HG02870 (cell line): ENCODE measurements at regions not wholly inside any gene's neighbourhood (a gene's known extent, or its start where the extent isn't known, plus 50 kb on each side); places are given as distances from the start of the nearest gene placed in this dataset.

Source experiments
- ATAC-seq: cut with Tn5 transposase; IDR thresholded peaks from one replicate; pipeline ENCODE4 v1.9.1; 2021; ENCODE audit warnings: mild to moderate bottlenecking, moderate library complexity; ENCODE audit not compliant: unreplicated experiment

DNA sequence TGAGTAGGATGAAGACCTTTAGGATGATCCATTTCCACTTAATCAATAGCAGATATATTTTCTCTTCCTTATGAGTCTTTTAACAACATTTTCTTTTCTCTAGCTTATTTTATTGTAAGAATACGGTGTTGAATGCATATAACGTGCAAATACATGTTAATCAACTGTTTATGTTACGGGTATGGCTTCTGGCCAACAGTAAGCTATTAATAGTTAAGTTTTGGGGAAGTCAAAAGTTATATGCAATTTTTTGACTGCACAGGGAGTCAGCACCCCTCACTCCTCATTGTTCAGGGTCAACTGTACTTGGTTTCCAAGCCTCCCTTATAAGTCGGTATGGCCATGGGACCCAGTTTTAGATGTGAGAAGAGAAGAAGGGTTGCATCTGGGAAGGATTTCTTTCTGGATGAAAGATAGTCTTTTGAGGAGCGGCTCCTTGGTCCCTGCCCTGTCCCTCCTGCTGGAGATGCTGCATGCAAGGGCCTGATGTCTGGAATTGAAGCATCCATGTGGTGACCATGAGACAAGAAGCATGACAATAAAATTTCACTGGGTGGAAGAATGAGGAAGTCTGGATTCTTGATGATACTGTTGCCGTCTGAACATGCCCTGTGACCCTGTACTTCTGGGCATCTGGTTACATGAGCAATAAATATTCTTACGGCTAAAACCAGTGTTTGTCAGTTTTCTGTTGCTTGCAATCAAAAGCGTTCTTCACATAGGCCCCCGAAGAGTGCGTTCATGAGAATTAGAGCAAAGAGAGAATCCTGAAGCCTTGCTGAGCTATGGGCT lies 194.7 kb upstream of the PMEPA1 start:
- no peak for ATAC-seq

DNA sequence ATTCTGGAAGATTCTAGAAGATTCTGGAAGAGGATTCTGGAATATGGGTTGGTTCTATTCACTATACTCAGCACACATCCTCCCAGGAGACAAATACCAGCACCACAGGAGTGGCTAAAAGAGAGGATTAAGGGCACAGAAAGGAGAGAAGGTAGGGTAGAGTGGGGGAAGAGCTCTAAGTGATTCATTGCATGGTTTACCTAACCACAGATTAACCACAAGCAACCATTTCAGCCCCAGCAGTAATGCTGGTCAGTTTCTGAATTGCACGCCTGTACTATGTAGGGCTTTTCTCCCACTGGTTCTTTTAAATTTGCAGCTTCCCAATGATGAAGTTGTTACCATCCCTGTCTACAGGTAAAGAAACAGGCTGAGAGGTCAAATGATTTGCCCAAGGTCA lies 192.7 kb upstream of the PMEPA1 start:
- peak; percentile 85 for ATAC-seq

DNA sequence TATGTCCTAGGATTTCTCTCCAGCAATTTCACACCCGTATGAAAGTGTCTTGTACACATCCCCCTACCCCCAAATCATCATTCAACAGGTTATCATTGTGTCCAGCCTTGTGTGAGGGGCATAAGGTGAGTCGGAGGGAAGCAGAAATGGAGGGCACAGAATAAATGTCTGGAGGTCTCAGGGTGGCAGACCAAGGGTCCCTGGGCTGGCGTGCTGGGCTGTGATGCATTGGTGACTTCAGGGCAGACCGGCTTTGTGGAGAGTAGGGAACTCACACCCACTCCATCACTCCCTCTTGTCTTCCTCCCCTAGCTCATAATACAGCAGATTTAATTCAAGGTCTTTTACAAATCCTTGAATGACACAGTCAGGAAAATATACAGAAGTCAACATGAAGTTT lies 191.7 kb upstream of the PMEPA1 start:
- no peak for ATAC-seq

DNA sequence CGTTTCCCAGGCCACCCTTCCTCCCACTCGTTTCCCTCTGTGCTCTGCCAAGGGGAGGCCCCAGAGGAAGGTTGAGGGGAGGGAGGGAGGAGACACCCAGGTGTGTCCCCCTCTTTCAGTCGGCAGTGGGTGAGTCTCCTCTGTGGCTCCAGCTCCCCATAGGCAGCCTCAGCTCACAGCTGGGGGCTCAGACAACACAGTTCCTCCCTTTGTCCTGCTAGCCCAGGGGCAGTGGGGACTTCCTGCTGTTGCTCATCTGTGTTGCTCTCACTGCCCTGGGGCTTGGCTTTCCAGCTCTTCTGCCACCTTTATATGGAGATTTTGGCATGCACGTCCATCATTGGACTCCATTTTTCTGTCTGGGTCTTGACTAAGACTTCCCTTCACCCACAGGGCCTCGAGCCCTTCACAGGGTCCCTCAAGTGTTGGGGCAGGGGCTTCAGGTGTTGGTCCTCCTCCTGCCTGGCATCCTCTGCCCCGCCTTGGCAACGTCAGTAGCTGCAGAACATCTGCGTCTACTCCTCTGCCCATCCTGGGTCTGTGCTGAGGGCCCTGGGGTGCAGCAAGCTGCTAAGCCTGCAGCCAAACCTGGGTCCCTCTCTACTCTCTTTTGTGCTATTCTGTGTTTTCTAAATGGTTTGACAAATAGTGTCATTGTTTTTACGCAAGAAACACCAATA lies 190.6 kb upstream of the PMEPA1 start:
- no peak for ATAC-seq

DNA sequence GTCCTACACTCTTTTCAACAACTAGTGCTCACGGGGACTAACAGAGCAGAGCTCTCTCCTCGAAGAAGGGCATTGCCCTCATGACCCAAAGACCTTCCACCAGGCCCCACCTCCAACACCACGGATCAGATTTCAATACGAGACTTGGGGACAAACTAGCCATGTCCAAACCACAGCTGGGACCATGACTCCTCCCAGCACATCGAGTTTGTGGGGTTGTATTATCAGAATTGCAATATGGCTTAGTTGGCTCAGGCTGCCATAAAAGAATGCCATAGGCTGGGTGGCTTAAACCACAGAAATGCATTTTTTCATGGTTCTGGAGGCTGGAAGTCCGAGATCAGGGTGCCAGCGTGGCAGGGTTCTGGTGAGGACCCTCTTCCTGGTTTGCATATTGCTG lies 189.7 kb upstream of the PMEPA1 start:
- ATAC-seq: no peak

DNA sequence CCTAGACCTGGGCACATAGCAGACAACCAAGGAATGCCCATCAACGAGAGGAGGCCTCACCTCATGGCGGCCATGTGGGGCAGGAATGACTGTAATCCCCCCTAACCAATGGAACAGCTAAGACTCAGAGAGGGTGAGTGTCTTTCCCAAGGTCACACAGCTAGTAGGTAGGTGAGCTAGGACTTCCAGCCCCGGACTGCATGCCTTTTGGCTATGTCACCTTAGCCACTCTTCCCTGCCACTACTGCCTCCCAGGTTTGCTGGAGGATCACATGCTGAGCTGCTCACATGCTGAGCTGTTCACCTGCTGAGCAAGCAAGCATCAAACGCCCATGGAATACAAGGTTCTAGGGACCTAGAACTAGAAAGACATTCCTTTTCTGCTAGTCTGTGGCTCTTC lies 188.5 kb upstream of the PMEPA1 start:
- no peak for ATAC-seq

DNA sequence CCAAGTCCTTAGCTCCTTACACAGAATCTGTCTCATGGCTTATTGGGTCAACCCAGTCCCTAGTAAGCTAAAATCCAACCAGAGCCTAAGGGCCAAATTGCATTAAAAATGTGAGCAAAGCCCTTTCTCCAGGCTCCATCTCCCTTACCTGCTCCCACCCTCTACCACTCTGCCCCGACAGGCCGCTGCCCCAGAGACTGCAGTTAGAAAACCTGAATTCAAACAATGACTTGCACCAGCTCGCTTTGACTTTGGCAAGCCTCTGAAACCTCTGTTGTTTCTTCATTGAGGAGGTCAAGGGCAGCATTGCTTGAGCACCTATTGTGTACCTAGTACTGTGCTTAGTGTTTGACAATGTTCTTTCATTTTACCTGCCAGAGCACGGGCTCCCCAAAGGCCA lies 188.1 kb upstream of the PMEPA1 start:
- no peak for ATAC-seq

DNA sequence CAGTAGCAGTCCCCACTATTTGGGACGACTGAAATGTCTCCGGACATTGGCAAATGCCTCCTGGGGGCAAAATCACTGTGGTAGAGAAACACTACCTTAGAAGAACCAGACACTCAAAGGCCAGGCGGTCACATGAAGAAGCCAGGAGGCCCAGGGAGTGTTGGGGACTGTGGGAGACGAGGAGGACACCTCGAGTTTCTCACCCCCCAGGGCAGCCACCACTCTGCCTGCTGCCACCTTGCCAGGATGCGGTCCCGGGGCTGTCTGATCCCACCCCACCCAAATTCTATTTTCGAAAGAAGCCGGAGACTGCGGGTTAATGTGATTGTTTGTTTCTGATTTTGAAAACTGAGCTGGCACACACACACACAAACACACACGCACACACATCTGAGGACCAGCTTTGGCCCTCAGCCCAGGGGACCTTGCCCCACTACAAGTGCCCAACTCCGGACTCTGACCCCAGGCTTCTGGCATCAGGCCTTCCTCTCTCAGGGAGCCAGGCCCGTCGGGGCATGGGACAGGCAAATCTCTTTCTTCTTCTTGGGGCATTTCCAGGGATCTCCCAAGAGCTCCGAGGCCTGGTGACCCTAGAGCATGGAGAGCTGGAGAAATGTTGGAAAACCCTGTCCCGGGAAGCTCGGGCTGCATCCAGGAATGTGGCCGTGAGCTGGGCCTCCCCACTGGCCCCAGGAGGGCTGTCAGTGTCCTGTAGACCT lies 187.5 kb upstream of the PMEPA1 start:
- ATAC-seq: no peak

DNA sequence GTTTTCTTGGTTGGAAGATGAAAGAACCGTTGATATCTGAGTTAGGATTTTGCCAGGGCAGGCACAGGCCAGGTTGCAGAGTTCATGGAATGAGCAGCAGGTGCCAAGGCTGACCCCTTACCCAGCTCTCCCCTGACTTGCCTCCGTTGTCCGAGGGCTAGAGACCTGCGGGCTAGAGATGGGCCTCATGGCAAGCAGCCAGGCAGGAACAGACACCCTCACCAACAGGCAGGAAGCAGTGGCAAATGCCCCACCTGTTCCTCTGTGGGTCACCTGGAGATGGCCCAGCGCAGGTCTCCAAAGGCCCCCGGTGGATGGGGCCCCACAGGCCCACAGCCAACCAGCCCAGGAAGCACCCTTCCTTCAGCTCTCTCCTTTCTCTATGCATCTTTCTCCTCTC lies 186.7 kb upstream of the PMEPA1 start:
- no peak for ATAC-seq

DNA sequence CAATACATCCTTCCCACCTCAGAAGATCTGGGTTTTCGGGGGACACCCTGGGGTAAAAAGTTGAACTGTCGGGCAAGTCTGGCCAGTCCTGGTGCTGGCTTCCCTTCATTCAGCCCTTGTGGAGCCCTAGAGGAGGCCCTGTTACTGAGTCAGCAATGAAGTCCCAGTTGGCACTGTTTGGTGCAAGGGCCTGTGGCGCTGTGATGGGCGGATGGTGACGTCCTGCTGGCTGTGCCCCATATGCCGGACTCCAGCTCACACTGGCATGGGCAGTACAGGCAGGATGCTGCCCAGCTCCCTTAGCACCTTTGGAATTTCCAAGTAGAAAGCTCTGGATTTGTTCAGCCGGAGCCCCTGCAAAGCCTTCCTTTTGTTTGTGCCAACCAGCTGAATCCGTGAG lies 186.2 kb upstream of the PMEPA1 start:
- no peak for ATAC-seq

DNA sequence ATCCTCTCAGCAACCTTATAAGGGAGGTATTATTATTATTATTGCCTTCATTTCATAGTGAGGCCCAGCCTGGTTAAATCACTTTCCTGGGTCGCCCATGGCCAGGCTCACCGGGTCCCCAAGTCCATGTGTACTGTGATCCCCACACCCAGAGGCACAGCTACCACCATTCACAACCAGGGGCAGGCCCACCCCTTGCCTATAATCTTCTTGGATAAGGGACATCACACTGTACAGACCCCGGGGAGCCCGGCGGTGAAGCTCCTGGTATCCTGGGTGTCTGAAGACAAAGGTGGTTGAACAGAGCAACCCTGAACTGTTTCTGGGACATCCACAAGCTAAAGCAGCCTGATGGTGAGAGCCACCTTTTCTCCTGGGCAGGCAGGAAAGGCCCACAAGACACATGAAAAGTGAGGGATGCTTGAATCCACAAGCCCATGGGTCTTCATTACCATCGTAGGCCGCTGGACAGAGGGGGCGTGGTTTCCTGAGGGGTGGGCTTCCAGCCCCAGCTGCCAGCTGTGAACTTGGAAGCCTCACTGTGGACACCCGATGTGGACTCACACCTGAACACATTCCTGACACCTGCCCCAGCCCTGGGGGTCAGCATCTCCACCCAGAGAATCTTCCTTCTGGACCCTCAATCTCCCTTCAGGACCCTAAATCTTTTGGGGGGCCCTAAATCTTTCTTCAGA lies 185.5 kb upstream of the PMEPA1 start:
- ATAC-seq: no peak

DNA sequence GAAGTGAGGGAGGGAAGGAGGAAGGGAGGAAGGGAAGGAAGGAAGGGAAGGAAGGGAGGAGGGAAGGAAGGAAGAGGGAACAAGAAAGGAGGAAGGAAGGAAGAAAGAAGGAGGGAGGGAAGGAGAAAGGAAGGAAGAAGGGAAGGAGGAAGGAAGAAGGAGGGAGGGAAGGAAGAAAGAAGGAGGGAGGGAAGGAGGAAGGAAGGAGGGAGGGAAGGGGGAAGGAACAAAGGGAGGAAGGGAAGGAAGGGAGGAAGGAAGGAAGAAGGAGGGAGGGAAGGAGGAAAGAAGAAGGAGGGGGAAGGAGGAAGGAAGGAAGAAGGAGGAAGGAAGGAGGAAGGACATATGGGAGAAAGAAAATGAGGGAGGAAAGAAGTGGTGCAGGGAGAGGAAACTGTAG lies 184.7 kb upstream of the PMEPA1 start:
- ATAC-seq: no peak

DNA sequence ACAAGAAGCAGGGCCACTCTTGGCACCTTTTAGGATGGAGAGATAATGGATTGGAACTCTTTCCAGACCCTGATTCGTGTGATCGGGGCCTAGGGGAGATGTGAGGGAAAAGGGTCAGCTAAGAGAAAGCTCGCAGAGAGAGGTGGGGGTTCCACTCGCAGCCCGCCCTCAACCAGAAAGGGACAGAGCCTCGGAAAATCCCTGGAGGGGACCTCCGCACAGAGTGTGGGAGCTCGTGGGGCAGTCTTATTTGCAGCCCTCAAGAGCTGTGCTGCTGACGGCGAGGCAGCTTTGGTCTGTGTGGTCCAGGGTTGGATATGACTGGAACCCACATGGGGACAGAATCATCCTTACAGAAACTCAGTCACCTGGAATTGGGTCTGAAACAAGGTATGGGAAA lies 184.3 kb upstream of the PMEPA1 start:
- ATAC-seq: no peak

DNA sequence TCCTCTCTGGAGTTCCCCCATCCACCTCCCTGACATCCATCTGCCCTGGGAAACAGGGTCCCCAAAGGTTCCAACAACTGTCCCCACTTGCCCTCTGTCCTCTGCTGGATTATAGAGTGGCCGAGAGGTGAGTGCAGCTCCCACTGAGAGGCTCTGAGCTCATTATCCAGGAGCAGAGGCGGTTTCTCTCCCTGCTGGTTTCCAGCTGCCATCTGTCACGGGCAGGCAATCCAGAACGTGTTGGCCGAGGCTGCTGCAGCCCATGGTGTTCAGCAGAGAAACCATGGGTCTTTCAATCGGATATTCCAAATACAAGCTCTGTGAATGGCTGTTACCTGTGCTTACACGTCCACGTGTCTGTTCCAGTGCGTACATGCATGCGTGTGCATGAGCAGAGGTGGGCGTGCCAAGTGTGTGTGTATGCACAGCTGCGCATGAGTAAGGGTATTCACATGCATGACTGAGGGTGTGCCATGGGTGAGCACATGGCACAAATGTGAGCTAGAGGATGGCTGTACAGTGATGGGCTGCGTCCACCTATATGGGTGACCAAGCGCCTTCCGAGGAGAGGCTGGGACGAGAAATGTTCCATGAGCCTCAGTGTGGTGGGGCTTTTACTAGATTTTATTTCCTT lies 183.7 kb upstream of the PMEPA1 start:
- no peak for ATAC-seq

DNA sequence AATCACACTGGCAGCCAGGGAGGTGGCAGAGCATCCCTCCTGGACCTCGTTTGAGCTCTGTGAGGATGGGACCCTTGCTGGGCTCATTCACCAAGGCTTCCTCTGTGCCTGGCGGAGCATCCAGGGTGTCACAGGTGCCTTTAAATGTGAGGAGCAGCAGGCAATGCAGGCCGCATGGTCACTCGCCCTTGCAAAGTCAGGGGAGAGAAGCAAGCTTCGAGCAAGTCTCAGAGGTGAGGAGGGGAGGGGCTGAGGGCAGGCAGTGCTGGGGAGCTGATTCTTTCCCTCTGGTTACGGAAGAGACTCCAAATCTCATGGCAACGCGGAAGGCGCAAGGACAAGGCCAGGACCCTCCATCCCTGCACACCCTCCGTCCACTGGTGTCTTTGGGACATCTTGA lies 182.7 kb upstream of the PMEPA1 start:
- ATAC-seq: no peak

DNA sequence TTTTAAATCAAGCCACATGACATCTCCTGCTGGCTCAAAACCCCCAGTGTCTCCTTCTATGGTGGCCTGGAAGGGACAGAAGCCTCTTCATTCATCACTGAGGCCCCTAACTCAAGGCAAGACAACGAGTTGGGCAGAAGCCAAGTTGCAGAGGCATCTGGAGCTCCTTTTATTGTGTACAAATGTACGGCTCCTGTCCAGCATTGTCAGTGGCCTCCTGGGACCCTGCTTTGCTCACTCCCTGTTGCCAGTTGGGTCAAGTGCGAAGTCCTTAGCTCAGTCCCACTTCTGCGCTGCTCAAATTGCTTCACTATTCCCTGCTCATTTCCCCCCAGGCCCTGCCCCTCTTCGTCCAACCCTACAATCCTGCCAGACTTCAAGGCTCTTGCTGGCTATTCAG lies 181.2 kb upstream of the PMEPA1 start:
- ATAC-seq: no peak

DNA sequence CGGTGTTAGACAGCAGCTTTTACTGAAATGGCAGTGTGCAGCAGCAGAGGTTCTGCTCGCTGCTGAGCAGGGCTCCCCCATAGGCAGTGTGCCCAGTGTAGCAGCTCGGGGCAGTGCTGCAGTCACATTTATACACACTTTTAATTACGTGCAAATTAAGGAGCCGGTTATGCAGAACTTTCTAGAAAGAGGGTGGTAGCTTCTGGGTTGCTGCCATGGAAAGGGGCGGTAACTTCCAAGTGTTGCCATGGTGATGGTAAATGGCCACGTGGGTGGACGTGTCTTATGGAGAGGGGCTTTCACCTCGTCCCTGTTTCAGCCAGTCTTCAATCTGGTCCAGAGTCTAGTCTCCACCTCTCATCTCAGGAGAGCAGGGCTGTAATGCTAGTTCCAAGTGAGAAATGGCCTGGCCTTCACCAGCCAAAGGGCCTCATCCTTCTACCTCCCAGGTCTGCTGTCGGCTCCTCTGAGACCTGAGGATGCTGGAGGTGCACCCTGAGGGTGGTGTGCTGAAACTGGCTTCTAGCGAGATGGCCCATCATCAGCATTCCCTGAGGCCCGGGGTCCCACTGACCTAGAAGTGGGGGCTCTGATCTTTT lies 180.5 kb upstream of the PMEPA1 start:
- no peak for ATAC-seq

DNA sequence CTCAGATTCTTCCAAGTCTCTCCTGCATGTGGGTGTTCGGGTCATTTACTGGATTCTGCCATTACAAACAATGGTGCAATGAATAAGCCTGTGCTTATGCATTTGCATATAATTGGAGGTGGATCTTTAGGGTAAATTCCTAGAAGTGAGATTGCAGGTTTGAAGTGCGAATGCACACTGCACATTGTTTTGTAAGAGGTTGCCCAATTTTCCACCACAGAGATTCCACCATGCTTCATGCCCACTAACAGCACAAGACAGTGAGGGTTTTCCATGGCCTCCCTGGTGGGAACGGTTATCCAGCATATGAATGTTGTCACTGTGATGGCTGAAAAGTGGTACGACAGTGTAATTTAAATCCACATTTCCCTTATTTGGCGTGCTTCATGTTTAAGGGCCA lies 178.8 kb upstream of the PMEPA1 start:
- ATAC-seq: no peak

DNA sequence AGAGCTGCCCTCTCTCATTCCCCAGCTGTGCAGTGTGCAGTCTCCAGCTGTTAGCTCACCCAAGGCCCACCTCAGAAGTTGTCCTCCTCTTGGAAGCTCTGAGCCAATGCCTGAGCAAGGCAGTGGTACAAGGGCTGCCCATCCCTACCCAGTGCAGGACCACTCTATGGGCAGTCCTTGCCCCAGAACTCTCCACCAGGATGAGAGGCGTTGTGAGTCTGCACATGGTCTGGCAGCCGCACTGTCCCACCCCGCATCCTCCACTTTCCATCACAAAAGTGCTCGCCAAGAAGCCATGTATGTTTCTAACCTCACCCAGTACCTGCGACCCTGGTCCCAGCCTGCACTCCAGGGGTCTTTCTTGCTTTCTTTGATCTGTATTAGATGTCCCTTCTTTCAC lies 175.1 kb upstream of the PMEPA1 start:
- no peak for ATAC-seq

DNA sequence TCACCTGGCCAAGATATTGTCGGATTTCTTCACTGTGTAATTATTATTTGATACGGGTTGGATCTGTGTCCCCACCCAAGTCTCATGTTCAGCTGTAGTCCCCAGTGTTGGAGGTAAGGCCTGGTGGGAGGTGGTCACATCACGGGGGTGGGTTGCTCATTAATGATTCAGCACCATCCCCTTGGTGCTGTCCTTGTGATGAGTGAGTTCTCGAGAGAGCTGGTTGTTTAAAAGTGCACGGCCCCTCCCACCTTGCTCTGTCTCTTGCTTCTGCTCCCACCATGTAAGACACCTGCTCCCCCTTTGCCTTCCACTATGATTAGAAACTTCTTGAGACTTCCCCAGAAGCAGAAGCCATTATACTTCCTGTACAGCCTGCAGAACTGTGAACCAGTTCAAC lies 173.9 kb upstream of the PMEPA1 start:
- no peak for ATAC-seq

DNA sequence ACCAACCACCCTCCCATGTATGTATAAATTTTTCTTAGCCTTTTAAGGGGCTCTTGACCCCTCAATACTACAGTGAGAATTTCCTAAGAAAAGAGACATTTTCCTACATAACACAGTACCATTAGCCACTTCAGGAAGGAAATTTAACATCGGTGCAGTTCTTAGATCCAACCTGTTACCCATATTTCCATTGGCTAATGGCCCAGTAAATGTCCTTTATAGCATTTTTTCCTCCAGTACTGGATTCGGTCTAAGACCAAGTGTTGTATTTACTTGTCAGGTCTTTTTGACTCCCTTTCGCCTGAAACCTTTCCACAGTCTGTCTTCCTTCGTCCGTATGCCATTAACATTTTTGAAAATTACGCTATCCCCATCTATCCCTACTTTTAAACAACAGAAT lies 173.4 kb upstream of the PMEPA1 start:
- ATAC-seq: no peak
